ENCODE measurements at regions not wholly inside any gene's neighbourhood (a gene's known extent, or its start where the extent isn't known, plus 50 kb on each side); places are given as distances from the start of the nearest gene placed in this dataset.

GRCh38 chr7:120160166-120160565 is 112.8 kb upstream of the KCND2 start:
- DNase-seq: no peak
- Histone ChIP-seq H3K4me3 (no peak overlapping the region), H3K36me3 (ENCODE audit: control insufficient read depth in 4 of 4, insufficient read depth in 4 of 4, low read length in 4 of 4) (no peaks in the 10 kb centered on the region), H3K4me1 (ENCODE audit: control insufficient read depth in 5 of 5, insufficient read depth in 5 of 5, low read length in 5 of 5) (no peaks in the 10 kb centered on the region), H3K9me3 (ENCODE audit: control insufficient read depth in 4 of 4, insufficient read depth in 3 of 4, low read length in 3 of 4) (no peaks in the 10 kb centered on the region), H3K27ac (ENCODE audit: low read depth in 1 of 2, low read length in 1 of 2) (no peak overlapping the region), H3K27me3 (ENCODE audit: control insufficient read depth in 3 of 3, insufficient read depth in 3 of 3, low read length in 2 of 3) (peaks cover 0 to 2% (median 0%) of the 10 kb centered on the region in 3 donors), H3K9ac (ENCODE audit: insufficient read depth in 1 of 2, low read length in 2 of 2) (no peak overlapping the region)
- 67 to 69% methylated on average over 2 of the region's 2 CpGs for WGBS, 2 donors
- ATAC-seq (ENCODE audit: insufficient read depth, low FRiP score): no peak
- TF ChIP-seq CTCF (IDR thresholded peaks at IDR 0.05; ENCODE audit: control extremely low read depth, extremely low read depth): no peak

GRCh38 chr7:120163449-120163848 is 109.5 kb upstream of the KCND2 start:
- WGBS, 2 donors: 88 to 93% methylated on average over 4 of the region's 4 CpGs
- no peaks in the 10 kb centered on the region for H3K36me3 ChIP-seq (ENCODE audit: control insufficient read depth in 4 of 4, insufficient read depth in 4 of 4, low read length in 4 of 4)
- ATAC-seq (ENCODE audit: insufficient read depth, low FRiP score): no peak
- H3K9me3 ChIP-seq (ENCODE audit: control insufficient read depth in 4 of 4, insufficient read depth in 3 of 4, low read length in 3 of 4): no peaks in the 10 kb centered on the region
- no peak overlapping the region for H3K9ac ChIP-seq (ENCODE audit: insufficient read depth in 1 of 2, low read length in 2 of 2)
- no peak for TF ChIP-seq CTCF (IDR thresholded peaks at IDR 0.05; ENCODE audit: control extremely low read depth, extremely low read depth)
- H3K4me1 ChIP-seq (ENCODE audit: control insufficient read depth in 5 of 5, insufficient read depth in 5 of 5, low read length in 5 of 5): no peaks in the 10 kb centered on the region
- H3K27ac ChIP-seq (ENCODE audit: low read depth in 1 of 2, low read length in 1 of 2): no peak overlapping the region
- no peak for DNase-seq
- peaks cover 0 to 2% (median 0%) of the 10 kb centered on the region in 3 donors for H3K27me3 ChIP-seq (ENCODE audit: control insufficient read depth in 3 of 3, insufficient read depth in 3 of 3, low read length in 2 of 3)
- no peak overlapping the region for H3K4me3 ChIP-seq

GRCh38 chr7:120165227-120165626 is 107.7 kb upstream of the KCND2 start:
- Histone ChIP-seq H3K4me1 (ENCODE audit: control insufficient read depth in 5 of 5, insufficient read depth in 5 of 5, low read length in 5 of 5) (no peaks in the 10 kb centered on the region), H3K9ac (ENCODE audit: insufficient read depth in 1 of 2, low read length in 2 of 2) (no peak overlapping the region), H3K27ac (ENCODE audit: low read depth in 1 of 2, low read length in 1 of 2) (no peak overlapping the region), H3K9me3 (ENCODE audit: control insufficient read depth in 4 of 4, insufficient read depth in 3 of 4, low read length in 3 of 4) (no peaks in the 10 kb centered on the region), H3K36me3 (ENCODE audit: control insufficient read depth in 4 of 4, insufficient read depth in 4 of 4, low read length in 4 of 4) (no peaks in the 10 kb centered on the region), H3K4me3 (no peak overlapping the region), H3K27me3 (ENCODE audit: control insufficient read depth in 3 of 3, insufficient read depth in 3 of 3, low read length in 2 of 3) (no peaks in the 10 kb centered on the region)
- DNase-seq (no peak), ATAC-seq (ENCODE audit: insufficient read depth, low FRiP score) (no peak)
- WGBS, 2 donors: 90% methylated on average over 2 of the region's 2 CpGs
- no peak for TF ChIP-seq CTCF (IDR thresholded peaks at IDR 0.05; ENCODE audit: control extremely low read depth, extremely low read depth)

- Histone ChIP-seq H3K27ac (ENCODE audit: low read depth in 1 of 2, low read length in 1 of 2) (no peak overlapping the region), H3K4me3 (no peak overlapping the region), H3K27me3 (ENCODE audit: control insufficient read depth in 3 of 3, insufficient read depth in 3 of 3, low read length in 2 of 3) (no peaks in the 10 kb centered on the region), H3K4me1 (ENCODE audit: control insufficient read depth in 5 of 5, insufficient read depth in 5 of 5, low read length in 5 of 5) (no peaks in the 10 kb centered on the region), H3K9ac (ENCODE audit: insufficient read depth in 1 of 2, low read length in 2 of 2) (no peak overlapping the region), H3K9me3 (ENCODE audit: control insufficient read depth in 4 of 4, insufficient read depth in 3 of 4, low read length in 3 of 4) (no peaks in the 10 kb centered on the region), H3K36me3 (ENCODE audit: control insufficient read depth in 4 of 4, insufficient read depth in 4 of 4, low read length in 4 of 4) (no peaks in the 10 kb centered on the region)
- 77 to 83% methylated on average over 4 of the region's 4 CpGs for WGBS, 2 donors
- DNase-seq (no peak), ATAC-seq (ENCODE audit: insufficient read depth, low FRiP score) (no peak)
- no peak for TF ChIP-seq CTCF (IDR thresholded peaks at IDR 0.05; ENCODE audit: control extremely low read depth, extremely low read depth)
These were observed 104.9 kb upstream of the KCND2 start for GRCh38 chr7:120168066-120168465.
